ENCODE measurements at regions not wholly inside any gene's neighbourhood (a gene's known extent, or its start where the extent isn't known, plus 50 kb on each side); places are given as distances from the start of the nearest gene placed in this dataset.

DNA sequence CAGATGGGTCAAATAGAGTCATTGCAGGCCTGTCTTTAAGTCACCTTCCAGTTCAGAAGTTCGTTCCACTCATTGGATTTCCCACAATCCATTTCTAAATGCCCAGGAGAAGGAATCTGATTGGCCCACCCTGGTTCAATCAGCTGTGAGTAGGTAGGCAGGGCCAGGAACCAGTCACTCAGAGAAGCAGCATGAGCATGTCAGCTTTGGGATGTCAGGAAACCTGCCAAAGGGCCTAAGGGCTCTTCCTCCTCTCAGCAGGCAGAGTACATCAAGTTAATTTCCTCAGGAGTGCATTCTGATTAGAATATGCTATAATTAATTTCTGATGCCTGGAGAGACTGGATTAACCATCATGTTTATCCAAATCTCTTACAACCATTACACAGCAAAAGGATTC is 412.9 kb upstream of the CCNH start:
- H3K79me2 ChIP-seq (replicated peaks; ENCODE audit: insufficient read depth, low read length) = no peaks in the 10 kb centered on the region
- no peaks in the 10 kb centered on the region for H4K20me1 ChIP-seq (ENCODE audit: insufficient read depth)
- no peak for TF ChIP-seq EP300 (conservative IDR thresholded peaks at IDR 0.05; ENCODE audit: poor library complexity, severe bottlenecking)
- no peak for TF ChIP-seq SMC3 (conservative IDR thresholded peaks at IDR 0.05; ENCODE audit: poor library complexity)
- TF ChIP-seq EZH2 (IDR thresholded peaks at IDR 0.05; ENCODE audit: borderline replicate concordance, insufficient read depth, low read length, poor library complexity, severe bottlenecking) = no peak
- TF ChIP-seq, protein P1, sequence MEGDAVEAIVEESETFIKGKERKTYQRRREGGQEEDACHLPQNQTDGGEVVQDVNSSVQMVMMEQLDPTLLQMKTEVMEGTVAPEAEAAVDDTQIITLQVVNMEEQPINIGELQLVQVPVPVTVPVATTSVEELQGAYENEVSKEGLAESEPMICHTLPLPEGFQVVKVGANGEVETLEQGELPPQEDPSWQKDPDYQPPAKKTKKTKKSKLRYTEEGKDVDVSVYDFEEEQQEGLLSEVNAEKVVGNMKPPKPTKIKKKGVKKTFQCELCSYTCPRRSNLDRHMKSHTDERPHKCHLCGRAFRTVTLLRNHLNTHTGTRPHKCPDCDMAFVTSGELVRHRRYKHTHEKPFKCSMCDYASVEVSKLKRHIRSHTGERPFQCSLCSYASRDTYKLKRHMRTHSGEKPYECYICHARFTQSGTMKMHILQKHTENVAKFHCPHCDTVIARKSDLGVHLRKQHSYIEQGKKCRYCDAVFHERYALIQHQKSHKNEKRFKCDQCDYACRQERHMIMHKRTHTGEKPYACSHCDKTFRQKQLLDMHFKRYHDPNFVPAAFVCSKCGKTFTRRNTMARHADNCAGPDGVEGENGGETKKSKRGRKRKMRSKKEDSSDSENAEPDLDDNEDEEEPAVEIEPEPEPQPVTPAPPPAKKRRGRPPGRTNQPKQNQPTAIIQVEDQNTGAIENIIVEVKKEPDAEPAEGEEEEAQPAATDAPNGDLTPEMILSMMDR (IDR thresholded peaks at IDR 0.05; ENCODE audit: poor library complexity, severe bottlenecking) = no peak
- H3K27ac ChIP-seq (ENCODE audit: low read length) = no peak overlapping the region
- no peaks in the 10 kb centered on the region for H3K9me2 ChIP-seq (ENCODE audit: insufficient read depth, low read length)
- no peak overlapping the region for H2AFZ ChIP-seq (ENCODE audit: low read depth, low read length)
- H3K4me3 ChIP-seq (ENCODE audit: low read length) = no peak overlapping the region
- H3K9ac ChIP-seq (ENCODE audit: low read length) = no peak overlapping the region
- no peaks in the 10 kb centered on the region for H3F3A ChIP-seq (ENCODE audit: insufficient read depth, low read length, poor library complexity, severe bottlenecking)
- H3K9me3 ChIP-seq (ENCODE audit: low read length) = no peaks in the 10 kb centered on the region
- no peak overlapping the region for H3K4me2 ChIP-seq (ENCODE audit: low read length)
- no peaks in the 10 kb centered on the region for H3K36me3 ChIP-seq (ENCODE audit: insufficient read depth, low read length)
- no peaks in the 10 kb centered on the region for H3K27me3 ChIP-seq (ENCODE audit: insufficient read depth, low read depth, low read length)

DNA sequence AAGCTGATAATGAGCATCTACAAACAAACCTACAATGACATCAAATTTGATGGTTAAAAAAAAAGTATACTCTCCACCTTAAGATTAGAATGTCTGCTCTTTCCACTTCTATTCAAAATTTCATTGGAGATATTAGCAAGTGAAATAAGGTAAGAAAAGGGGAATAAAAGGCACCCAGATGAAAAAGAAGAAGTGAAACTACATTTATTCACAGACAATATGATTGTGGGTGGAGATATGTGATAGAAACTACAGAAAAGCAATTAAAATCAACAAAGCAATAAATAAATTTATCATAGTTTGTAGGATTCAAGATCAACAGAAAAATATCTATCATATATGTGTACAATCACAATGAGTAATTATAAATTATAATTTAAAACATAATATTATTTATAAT is 395.1 kb upstream of the CCNH start:
- H3K9ac ChIP-seq (ENCODE audit: low read length) = no peak overlapping the region

More for the DNA sequence above, 395.1 kb upstream of the CCNH start:
- Histone ChIP-seq H3K4me2 (ENCODE audit: low read length) (no peak overlapping the region), H3K36me3 (ENCODE audit: insufficient read depth, low read length) (no peaks in the 10 kb centered on the region), H3K9me2 (ENCODE audit: insufficient read depth, low read length) (no peaks in the 10 kb centered on the region), H3K27ac (ENCODE audit: low read length) (no peak overlapping the region), H3K9me3 (ENCODE audit: low read length) (no peaks in the 10 kb centered on the region), H3K4me3 (ENCODE audit: low read length) (no peak overlapping the region), H4K20me1 (ENCODE audit: insufficient read depth) (no peaks in the 10 kb centered on the region), H3K27me3 (ENCODE audit: insufficient read depth, low read depth, low read length) (no peaks in the 10 kb centered on the region), H2AFZ (ENCODE audit: low read depth, low read length) (no peak overlapping the region), H3F3A (ENCODE audit: insufficient read depth, low read length, poor library complexity, severe bottlenecking) (no peaks in the 10 kb centered on the region), H3K79me2 (replicated peaks; ENCODE audit: insufficient read depth, low read length) (no peaks in the 10 kb centered on the region)
- TF ChIP-seq POLR2AphosphoS5 (IDR thresholded peaks at IDR 0.05) = no peak
- TF ChIP-seq, protein P1 (IDR thresholded peaks at IDR 0.05; ENCODE audit: poor library complexity, severe bottlenecking) = no peak
- TF ChIP-seq EZH2 (IDR thresholded peaks at IDR 0.05; ENCODE audit: borderline replicate concordance, insufficient read depth, low read length, poor library complexity, severe bottlenecking) = no peak
- no peak for TF ChIP-seq SMC3 (conservative IDR thresholded peaks at IDR 0.05; ENCODE audit: poor library complexity)
- TF ChIP-seq MXI1 (conservative IDR thresholded peaks at IDR 0.05; ENCODE audit: poor library complexity, severe bottlenecking) = no peak
- no peak for TF ChIP-seq REST (IDR thresholded peaks at IDR 0.05; ENCODE audit: borderline replicate concordance)
- no peak for TF ChIP-seq RAD21 (conservative IDR thresholded peaks at IDR 0.05)

All from neural cell (in vitro differentiated cells).